ENCODE measurements at regions not wholly inside any gene's neighbourhood (a gene's known extent, or its start where the extent isn't known, plus 50 kb on each side); places are given as distances from the start of the nearest gene placed in this dataset.
A peak's percentile ranks its signal among the peaks of the same experiment; 100 is the strongest.

DNA sequence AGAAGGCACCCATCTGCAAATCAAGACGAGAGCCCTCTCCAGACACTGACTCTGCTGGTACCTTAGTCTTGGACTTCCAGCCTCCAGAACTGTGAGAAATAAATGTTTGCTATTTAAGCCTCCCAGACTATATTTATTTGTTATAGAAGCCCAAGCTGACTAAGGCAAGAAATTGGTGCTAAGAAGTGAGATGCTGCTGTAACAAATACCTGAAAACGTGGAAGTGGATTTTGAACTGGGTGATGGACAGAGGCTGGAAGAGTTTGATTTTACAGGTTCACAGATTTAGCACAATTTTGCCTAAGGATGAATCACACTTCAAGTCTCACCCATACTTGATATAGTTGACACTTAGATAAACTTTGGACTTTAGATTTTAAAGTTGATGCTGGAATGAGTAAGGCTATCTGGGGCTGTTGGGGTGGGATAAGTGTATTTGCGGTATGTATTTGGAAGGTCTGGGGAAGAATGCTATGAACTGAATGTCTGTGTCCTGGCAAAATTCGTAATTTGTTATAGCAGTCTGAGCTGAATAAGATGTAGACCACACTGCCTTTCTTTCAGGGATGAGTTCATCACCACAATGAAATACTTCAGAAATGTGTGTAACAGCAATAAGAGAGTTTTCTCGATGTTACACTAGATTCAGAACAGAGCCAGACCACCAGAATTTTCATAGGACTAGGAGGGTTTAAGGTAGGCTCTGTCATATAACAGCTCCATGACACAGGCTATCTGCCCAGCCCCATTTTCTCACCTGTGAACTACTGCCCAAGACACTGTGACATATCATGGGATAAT, 120.5 kb upstream of the LMCD1 start:
- intact Hi-C loops (cut with DNase I), result no loop called here
- DNase-seq, result no peak

DNA sequence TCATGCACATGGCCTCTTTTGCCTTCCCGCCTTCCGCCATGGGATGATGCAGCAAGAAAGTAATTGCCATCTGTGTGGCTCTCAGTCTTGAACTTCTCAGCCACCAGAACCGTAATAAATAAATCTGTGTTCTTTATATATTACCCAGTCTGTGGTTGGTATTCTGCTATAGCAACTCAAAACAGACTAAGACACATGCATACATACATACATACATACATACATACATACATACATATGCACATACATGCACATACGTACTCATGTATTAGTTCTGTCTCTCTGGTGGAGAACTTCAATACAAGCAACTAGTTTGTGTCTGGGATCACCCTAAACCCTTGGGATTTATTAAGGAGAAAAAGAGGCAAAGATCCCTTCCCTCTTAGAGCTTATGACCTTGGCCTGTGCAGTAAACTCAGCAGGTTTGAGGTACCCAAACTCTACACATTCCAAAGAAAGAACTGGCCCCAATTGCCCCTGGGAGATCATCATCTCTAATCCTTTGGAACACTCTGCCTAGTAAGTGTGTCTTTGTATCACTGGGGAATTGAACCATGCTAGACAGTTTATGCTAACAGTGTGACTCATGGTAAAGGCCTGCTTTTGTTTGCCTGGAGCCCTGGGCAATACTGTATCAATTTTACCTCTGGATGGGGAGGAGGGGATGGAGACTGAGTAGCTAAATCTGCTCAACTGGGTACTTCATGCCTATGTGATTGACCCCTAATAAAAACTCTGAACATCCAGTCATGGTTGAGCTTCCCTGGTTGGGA, 115.6 kb upstream of the LMCD1 start:
- intact Hi-C loops (cut with DNase I), result no loop called here
- DNase-seq, result no peak

DNA sequence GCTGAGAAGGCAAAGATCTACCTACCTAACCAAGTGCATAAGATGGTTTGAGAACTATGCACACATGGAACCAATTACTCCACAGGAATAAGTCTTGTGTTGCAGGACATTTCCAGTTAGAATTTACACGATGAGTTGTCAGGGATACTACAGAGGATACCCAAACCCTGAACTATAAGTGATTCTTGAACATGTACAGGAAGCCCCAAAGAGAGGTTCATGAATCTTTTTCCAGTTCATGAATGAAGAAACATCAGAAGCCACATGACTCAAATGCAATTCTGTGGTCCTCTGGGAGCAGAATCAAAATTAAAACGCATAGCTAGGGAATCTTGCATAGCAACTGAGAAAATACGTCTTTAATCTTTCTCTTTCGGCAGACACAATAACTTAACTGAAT, 114.1 kb upstream of the LMCD1 start:
- intact Hi-C loops (cut with DNase I), result no loop called here
- DNase-seq, result no peak

DNA sequence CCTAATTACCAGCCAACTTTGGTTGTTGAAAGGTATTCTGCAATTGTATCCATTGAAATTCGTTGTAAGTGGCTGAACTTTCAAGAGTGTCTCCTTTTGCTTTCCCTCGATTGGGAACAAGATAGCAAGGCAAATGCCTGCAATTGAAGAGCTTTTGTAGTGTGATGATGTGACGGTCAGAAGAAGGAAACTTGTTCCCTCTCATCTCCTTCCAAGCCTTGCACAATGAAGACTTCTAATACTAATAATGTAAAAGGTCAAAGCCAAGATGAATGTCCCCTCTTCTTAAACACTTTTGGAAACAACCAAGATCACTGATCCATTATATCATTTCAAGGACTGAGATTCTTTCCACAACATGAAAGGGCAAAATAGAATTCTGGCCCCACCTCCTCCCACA, 101.9 kb upstream of the LMCD1 start:
- intact Hi-C loops (cut with DNase I), result no loop called here
- DNase-seq, result no peak

DNA sequence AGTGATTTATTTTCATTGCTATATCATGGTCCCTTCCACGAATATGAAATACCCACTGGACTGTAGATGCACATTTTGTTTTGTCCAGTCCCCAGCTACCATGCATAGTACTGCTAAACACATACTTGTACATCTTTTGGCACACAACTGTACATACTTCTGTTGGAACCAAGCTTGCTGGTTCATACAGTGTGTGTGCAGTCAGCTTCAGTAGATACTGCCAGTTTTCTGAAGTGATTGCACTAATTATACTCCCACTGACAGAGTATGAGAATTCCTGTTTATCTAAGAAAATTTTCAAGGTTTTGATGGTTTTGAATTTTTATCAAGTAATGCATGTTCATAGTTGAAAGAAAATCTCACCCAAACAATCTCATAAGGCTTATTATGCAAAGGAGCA, 100.7 kb upstream of the LMCD1 start:
- DNase-seq, result no peak
- intact Hi-C loops (cut with DNase I), result no loop called here

DNA sequence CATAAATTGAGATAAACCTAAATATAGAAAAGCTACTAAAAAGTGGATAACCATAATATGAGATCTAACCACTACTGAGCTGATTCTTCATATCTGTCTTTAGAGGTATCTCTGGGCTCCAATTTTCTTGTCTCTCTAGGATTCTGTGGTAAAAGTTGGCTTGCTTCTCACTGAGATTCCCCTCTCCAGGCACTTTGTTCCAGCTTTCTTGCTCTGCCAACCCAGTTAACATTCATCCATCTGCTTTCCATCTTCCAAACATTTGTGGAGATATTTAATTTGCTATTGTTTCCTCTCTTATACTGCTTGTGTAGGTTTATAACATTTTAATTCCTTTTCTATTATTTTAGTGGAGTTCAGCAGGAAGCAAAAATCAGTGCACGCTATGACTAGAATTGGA, 97.6 kb upstream of the LMCD1 start:
- DNase-seq, result no peak
- intact Hi-C loops (cut with DNase I), result no loop called here

DNA sequence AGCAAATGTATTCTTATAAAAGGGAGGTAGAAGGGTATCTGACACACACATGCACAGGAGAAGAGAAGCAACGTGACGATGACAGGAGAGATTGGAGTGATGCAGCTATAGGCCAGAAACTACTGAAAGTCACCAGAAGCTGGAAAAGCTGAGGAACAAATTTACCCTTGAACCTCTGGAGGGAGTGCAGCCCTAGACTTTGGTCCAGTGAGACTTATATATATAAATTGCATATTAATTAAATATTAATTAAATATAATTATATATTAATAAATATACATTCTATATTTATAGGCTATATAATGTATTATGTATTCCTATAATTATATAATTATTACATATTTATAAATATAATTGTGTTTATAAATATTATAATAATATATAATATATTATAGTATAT, 96.5 kb upstream of the LMCD1 start:
- intact Hi-C loops (cut with DNase I), result no loop called here
- DNase-seq, result no peak

DNA sequence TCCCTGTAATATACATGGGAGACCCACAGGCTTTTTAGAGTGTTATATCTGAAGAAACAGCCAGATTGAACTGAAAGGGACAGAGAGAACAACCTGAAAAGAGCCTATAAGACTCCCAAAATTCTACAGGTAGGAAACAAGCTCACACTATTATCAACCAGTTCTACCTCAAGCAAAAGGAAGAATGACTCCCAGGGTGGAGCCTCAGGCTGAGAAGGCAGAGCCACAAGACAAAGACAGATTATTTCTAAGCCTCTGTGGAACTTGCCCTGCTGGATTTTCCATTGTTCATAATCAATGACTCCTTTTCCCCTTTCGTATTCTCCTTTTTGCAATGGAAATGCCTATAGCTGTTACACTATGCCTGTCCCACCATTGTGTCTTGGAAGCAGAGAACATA, 95.1 kb upstream of the LMCD1 start:
- intact Hi-C loops (cut with DNase I), result no loop called here
- no peak for DNase-seq

DNA sequence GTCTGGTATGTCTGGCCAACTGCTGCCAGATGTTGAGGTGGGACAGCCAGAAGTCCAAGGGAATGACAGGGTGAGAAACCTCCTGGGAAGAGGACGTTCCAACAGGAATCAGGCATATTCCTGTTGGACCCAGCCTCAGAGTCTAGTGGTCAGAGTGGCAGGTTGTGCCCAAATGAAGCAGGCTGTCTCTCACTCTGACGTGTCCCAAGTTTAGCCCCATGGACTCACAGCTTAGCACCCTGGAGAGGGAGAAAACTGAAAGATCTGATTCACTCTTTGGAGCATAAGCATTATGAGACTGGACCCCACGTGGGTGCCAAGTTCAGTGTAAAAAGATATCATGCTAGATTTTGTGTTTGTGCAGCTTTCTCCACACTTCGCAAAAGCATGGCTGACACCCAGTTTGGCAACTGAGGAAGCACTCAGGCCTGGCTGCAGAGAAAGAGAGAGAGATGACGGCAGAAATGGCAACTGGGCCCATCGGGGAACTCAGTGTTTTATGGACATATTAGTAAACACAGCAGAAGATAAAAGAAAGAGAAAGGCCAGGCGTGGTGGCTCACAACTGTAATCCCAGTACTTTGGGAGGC, 88.2 kb upstream of the LMCD1 start:
- intact Hi-C loops (cut with DNase I), result no loop called here
- DNase-seq, result no peak

DNA sequence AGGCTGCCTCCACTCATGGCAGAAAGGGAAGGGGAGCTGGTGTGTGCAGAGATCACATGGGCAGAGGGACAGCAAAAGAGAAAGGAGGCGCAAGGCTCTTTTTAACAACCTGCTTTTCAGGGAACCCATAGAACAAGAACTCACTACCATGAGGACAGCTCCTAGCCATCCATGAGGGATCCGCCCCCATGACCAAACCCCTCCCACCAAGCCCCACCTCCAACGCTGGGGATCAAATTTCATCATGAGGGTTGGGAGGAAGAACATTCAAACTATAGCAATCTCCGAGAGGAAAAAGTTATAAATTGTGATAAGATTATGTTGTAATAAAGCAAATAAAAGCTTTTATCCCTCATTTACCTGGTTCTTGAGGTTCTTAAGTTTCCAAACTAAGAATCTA, 84.7 kb upstream of the LMCD1 start:
- intact Hi-C loops (cut with DNase I), result loop anchor here (1.0 to 5.0 kb wide), 2 partner anchors 93 to 305 kb away; no protein-coding TSS in a partner anchor
- DNase-seq, result no peak

DNA sequence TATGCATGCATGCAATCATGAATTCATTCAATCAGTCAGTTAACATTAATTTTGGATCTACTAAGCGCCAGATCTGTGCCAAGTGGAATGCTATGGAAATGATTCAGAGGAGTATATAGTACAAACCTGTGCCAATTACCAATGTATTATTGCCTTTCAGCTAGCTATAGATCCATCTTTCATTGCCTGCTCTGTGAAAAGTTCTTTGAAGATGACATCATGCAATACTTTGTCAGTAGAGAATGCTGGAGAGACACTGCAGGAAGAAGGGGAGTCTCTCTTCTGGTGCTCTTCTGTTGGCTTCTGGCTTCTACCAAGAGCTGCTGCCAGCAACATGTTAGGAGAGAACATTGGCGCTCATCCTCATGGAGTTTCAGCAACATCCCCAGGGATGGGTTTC, 81.0 kb upstream of the LMCD1 start:
- no peak for DNase-seq
- intact Hi-C loops (cut with DNase I), result no loop called here

DNA sequence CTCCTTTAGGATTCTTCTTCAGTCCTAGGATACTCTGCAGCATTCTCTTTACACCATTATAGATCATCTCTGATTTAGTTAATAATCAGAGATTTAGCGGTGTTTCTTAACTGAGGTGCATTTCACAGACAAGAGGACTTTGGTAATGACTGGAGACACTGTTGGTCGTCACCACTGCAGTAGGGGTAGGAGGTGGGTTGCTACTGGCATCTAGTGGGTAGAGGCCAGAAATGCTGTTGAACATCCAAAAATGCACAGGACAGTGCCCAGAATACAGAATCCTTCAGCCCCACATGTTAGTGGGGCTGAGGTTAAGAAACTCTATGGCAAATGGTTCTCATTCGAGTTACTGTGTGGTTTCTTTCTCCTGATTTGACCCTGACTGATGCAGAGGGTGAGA, 80.4 kb upstream of the LMCD1 start:
- DNase-seq, result no peak
- intact Hi-C loops (cut with DNase I), result no loop called here

DNA sequence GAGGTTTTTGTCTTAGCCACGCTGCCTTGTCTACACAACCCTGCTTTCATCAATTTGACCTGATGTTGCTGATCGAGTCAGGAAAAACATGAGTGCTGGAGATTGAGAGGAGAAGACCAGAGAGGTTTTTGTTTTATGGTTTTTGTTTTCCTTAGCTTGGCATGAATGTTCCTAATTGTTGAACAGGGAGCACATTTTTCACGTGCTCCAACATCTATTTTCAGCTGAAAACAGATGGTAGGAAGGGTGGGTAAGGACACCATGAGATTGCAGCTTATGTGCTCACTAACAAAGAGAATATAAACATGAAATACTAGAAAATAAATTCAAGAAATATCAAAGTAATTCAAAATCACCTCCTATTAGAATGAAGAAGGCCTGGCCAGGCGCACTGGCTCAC, 79.9 kb upstream of the LMCD1 start:
- intact Hi-C loops (cut with DNase I), result no loop called here
- no peak for DNase-seq

DNA sequence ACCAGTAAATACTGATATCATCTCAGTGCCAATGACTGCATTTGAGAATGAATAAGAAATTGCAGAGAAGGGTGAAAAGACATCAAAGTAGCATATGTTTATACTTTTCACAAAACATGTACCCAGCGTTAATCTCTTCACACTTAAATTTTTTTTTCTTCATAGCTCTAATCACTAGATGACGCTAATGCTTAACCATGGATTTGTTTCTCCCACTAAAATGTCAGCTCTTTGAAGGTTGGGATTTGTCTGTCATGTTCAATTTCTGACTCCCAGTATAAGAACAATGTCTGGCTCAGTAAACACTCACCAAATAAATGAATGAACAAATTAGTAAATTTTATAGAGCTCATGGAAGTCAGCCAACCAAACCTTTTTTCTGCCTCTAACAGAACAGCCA, 78.3 kb upstream of the LMCD1 start:
- DNase-seq, result no peak
- intact Hi-C loops (cut with DNase I), result no loop called here

DNA sequence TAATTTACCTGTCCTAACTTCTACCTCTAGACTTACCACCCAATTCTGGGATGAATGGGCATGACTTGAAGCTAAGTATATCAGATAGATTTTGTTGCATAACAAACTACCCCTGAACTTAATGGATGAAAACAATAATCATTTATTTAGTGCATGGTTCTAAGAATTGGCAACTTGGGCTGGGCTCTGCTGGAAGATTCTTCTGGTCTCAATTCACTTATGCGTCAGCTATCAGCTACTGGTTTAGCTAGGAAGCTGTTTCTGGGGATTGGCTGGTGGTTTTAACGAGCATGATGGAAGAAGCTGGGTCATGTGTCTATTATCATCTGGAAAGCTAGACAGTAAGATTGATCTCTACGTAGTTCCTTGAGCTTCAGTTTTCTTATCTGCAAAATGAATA, 77.3 kb upstream of the LMCD1 start:
- intact Hi-C loops (cut with DNase I), result no loop called here
- no peak for DNase-seq

DNA sequence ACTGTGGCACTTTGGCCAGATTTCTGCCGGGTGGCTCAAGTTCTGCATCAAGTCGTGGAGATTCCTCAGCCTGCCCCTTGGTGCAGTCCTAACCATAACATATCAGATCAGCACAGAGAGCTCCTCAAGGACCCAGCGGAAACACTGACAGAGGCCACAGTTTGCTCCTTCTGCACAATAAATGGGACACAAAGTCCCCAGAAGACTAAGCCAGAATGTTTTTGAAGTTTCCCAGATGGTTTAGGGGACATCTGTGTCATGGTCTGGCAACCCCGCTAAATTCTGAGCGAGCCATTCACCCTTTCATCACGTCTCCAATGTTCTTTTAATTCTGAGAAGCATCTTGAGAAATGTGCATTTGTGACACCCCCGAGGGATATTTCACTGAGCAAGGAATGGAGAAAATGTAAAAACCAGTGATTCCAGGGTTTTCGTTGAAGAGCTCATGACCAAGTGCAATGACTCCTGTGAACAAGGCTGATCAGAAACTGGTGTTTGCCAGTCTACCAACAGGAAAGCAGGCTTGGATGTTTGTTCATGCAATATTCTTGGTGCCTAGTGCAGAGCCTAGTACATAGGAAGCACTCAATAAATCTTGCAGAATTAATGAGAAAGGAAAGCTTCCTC, 64.8 kb upstream of the LMCD1 start:
- intact Hi-C loops (cut with DNase I), result no loop called here
- DNase-seq, result no peak

DNA sequence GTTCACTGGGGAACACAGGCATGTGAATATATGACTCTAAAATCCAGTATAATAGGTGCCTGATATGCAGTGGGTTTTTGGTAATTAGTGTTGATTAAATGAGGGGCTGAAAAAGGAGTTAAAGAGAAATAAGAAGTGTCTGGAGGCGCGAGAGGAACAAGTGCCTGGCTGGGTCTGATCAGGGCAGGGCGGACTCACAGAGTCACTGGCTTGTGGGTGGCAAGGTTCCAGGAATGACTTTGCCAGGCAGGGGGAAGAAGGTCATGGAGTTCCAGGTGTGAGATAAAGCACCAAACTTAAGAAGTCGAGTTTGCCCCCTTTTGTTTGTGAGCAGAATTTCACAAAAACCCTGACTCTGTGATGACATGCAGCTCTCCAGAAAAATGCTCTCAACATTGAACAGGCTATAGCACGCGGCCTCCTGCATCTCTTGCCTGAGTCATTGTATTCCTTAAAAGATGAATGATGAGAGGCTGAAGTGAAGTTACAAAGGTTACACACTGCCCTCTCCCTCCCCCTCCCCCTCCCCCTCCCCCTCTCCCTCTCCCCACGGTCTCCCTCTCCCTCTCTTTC, 63.0 kb upstream of the LMCD1 start:
- intact Hi-C loops (cut with DNase I), result no loop called here
- DNase-seq, result no peak

DNA sequence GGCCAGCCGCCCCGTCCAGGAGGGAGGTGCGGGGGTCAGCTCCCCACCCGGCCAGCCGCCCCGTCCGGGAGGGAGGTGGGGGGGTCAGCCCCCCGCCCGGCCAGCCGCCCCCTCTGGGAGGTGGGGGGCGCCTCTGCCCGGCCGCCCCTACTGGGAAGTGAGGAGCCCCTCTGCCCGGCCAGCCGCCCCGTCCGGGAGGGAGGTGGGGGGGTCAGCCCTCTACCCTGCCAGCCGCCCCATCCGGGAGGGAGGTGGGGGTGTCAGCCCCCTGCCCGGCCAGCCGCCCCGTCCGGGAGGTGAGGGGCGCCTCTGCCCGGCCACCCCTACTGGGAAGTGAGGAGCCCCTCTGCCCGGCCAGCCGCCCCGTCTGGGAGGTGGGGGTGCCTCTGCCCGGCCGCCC, 61.5 kb upstream of the LMCD1 start:
- DNase-seq, result peak in 1 of 10 donors; percentile 70
- intact Hi-C loops (cut with DNase I), result loop anchor here (5.0 kb wide), 1 partner anchor 62 kb away; the partner anchor contains the start of gene LMCD1

DNA sequence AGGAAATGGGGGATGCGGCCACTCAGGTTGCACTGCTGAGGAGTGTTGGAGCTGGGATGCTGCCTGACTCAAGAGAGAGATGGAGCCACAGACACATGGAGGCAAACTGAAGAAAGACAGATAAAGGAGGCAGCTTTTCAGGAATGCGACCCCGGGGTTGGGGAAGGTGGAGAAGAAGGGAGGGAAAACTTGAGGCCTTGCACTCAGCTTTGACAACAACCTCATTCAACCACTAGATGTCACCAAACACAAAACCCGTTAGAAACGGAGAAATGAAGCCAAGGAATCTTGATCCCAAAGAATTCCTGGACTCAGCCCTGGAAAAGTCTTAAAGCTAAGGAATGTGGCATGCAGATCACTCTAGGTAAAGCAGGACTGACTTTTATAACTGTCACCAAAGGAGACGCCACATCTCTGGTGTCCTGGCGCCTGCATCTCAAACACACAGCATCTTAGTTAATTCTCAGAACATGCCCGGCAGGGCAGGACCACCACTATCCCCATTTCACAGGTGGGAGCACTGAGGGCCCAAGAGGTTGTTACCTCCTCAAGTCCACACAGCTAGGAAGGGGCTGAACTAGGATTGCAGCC, 59.6 kb upstream of the LMCD1 start:
- DNase-seq, result peak in 1 of 10 donors; percentile 70
- intact Hi-C loops (cut with DNase I), result loop anchor here (1.0 to 5.0 kb wide), 3 partner anchors 60 to 181 kb away; partner anchors contain the start of gene LMCD1

DNA sequence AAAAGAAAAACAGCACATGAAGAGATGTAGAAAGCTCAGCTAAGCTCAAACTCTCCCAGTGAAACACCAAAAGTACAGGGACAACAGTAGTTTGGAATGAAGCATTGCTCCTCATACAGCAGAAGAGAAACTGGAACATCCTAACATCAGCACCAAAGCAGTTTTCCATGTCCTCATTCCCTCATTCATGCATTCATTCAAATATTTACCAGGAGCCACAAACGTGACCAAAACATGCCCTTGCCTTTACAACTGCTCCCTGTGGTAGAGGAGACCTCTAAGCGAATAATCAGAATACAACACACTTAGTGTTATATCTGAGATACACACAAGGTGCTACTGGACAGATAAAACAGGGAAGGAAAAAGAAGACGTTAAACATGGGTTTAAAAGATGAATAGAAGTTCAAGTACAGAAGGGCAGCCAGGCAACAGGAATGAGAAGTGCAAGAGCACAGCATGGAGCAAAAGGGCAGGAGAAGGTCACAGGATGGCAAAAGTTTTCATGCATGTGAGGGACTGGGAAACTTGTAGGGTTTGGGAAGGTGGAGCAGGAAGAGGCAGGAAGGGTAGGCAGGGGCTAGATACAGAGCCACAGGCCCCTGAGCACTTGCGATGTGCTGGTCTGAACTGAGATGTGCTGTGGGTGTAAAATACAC, 58.5 kb upstream of the LMCD1 start:
- DNase-seq, result no peak
- intact Hi-C loops (cut with DNase I), result loop anchor here (1.0 to 5.0 kb wide), 3 partner anchors 59 to 180 kb away; partner anchors contain the start of gene LMCD1

All from posterior cingulate gyrus (tissue), 11 donors.